ENCODE measurements at regions not wholly inside any gene's neighbourhood (a gene's known extent, or its start where the extent isn't known, plus 50 kb on each side); places are given as distances from the start of the nearest gene placed in this dataset.

DNA sequence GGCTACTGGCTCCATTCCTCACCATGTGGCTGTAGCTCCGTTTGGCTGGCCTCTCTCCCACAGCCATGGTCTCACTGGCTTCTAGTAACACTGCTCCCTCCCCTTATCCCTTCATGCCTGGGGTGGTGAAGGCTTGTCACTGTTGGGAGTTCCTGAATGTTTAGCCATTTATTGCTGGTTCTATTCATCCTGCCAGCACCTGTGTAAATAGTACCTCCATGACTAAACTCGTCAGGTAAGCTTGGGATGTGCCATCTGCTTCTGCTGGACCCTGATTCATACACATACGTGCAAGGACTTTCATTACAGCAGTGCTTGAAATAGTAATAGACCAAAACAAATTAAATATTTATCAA is 61.6 kb downstream of the CCDC71L start:
- TF ChIP-seq, protein P1, sequence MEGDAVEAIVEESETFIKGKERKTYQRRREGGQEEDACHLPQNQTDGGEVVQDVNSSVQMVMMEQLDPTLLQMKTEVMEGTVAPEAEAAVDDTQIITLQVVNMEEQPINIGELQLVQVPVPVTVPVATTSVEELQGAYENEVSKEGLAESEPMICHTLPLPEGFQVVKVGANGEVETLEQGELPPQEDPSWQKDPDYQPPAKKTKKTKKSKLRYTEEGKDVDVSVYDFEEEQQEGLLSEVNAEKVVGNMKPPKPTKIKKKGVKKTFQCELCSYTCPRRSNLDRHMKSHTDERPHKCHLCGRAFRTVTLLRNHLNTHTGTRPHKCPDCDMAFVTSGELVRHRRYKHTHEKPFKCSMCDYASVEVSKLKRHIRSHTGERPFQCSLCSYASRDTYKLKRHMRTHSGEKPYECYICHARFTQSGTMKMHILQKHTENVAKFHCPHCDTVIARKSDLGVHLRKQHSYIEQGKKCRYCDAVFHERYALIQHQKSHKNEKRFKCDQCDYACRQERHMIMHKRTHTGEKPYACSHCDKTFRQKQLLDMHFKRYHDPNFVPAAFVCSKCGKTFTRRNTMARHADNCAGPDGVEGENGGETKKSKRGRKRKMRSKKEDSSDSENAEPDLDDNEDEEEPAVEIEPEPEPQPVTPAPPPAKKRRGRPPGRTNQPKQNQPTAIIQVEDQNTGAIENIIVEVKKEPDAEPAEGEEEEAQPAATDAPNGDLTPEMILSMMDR (IDR thresholded peaks at IDR 0.05; ENCODE audit: extremely low read depth, insufficient read depth, missing control alignments) = no peak
- DNase-seq (ENCODE audit: low spot score) = no peak
- in situ Hi-C loops (cut with MboI; ENCODE audit: low pct_unique_long_range_greater_than_20kb, low sequenced_read_pairs, unreplicated experiment) = no loop called here

DNA sequence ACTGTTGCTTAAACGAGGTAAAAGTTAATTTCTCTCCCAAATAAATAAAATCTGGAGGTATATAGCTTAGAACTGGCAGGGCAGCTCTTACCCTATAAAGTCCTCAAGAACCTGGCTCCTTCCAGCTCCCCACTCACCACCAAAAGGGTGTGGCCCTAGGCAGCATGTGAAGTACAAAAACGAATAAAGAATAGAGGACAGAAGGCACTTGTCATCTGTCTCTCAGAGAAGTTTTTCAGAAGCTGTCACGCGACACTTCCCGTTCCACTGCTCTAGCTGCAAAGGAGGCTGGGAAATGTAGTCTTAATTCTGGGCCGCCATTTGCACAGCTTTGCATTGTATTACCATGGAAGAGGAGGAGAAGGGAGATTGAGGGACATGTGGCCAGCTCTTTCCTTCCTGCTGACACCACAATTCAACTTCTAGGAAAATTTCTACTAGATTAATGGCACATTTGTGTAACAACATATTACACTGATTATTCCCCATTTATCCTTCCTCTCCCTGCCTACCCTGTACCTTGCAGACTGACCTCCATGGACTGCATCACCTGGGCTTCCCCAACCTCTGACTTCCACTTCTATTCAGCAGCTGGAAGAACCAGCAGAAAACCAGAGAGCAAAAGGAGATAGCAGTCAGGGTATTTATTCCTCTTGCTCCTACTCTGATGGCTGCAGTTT is 62.2 kb downstream of the CCDC71L start:
- DNase-seq (ENCODE audit: low spot score) = peak; percentile 65
- in situ Hi-C loops (cut with MboI; ENCODE audit: low pct_unique_long_range_greater_than_20kb, low sequenced_read_pairs, unreplicated experiment) = no loop called here
- TF ChIP-seq, protein P1 (IDR thresholded peaks at IDR 0.05; ENCODE audit: extremely low read depth, insufficient read depth, missing control alignments) = no peak

DNA sequence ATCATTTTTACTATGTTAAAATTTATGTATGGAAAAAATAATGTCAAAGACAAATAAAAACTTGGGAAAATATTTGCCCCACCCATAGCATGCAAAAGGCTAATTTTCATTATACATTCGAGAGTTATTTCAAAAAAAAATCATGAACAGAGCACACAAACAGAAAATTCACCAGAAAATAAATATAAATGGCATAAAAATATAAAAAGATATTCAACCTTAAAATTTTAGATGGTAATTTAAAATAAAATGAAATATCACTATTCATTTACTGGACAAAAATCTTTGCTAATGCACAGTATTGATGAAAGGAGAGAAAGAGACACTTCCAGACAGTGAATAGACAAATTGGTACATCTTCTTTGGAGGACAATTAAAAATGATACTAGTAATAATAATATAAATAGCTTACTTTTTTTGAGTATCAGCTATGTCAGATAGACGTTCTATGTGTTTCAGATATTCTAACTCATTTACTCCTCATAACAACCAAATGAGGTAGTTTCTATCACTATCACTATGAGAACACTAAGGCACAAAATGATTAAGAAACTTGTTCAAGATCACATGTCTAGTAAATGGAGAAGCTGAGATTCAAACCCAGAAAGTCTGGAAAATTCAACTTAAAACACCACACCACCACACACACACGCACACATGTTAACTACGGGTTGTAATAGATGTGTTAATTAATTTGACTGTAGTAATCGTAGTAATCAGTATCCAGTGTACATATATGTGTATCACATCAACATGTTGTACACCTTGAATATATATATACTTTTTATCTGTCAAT is 63.0 kb downstream of the CCDC71L start:
- TF ChIP-seq, protein P1 (IDR thresholded peaks at IDR 0.05; ENCODE audit: extremely low read depth, insufficient read depth, missing control alignments) = no peak
- in situ Hi-C loops (cut with MboI; ENCODE audit: low pct_unique_long_range_greater_than_20kb, low sequenced_read_pairs, unreplicated experiment) = no loop called here
- DNase-seq (ENCODE audit: low spot score) = no peak

DNA sequence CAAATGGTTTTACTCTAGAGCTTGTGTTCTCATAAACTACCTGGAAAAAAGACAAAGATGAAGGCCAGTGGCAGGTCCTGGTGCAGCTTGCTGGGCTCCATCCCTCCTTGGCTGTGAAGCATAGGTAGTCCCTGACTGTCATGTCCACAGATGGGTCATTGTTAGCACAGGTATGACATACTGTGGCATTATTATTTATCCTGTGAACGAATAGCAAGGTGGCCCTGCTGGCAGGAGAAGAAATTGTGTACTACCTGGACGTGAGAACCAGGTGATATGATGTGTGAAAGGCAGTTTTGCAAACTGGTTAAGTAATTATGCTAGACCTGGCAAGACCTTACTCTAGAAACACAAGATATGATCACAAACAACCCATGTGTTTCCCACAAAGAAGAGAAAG is 63.9 kb downstream of the CCDC71L start:
- in situ Hi-C loops (cut with MboI; ENCODE audit: low pct_unique_long_range_greater_than_20kb, low sequenced_read_pairs, unreplicated experiment) = no loop called here
- DNase-seq (ENCODE audit: low spot score) = no peak
- TF ChIP-seq, protein P1 (IDR thresholded peaks at IDR 0.05; ENCODE audit: extremely low read depth, insufficient read depth, missing control alignments) = no peak

DNA sequence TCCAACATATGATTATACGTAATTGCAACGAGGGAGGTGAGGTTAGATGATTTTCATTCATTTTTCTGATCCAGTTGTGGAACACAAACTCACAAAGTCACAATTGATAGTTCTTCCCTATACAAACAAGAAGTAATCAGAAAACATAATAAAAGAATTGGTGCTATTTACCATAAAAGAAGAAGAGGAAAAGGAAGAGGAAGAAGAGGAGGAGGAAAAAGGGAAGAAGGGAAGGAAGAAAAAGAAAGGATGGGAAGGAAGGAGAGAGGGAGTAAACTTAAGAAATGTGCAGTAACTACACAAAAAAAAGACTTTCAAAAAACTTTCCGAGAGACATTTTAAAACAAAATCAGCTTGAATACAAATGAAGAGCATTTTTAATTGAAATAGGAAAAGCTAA is 65.0 kb downstream of the CCDC71L start:
- TF ChIP-seq, protein P1 (IDR thresholded peaks at IDR 0.05; ENCODE audit: extremely low read depth, insufficient read depth, missing control alignments) = no peak
- DNase-seq (ENCODE audit: low spot score) = no peak
- in situ Hi-C loops (cut with MboI; ENCODE audit: low pct_unique_long_range_greater_than_20kb, low sequenced_read_pairs, unreplicated experiment) = no loop called here

DNA sequence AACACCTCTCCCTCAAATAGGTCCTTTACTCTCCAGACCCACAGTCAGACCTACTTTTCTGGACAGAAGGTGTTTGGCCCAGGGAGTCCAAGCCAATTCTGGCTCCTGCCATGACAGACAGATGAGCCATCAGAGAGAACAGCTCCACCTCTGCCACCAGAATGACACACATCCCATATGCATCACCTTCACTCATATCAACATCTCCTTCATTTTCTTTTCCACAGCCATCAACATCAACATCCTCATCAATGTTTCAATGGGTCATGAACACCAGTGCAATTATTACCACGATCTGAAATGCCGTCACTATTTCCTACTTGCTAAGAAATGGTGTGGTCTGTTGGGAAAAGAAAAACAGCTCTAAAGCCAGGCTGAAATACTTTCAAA is 67.9 kb downstream of the CCDC71L start:
- in situ Hi-C loops (cut with MboI; ENCODE audit: low pct_unique_long_range_greater_than_20kb, low sequenced_read_pairs, unreplicated experiment) = no loop called here
- TF ChIP-seq, protein P1 (IDR thresholded peaks at IDR 0.05; ENCODE audit: extremely low read depth, insufficient read depth, missing control alignments) = no peak
- no peak for DNase-seq (ENCODE audit: low spot score)
